K562 (cell line): ENCODE measurements at regions not wholly inside any gene's neighbourhood (a gene's known extent, or its start where the extent isn't known, plus 50 kb on each side); places are given as distances from the start of the nearest gene placed in this dataset.
A peak's percentile ranks its signal among the peaks of the same experiment; 100 is the strongest.

Source experiments
- CEBPG ChIP-seq, 3 experiments: fragments of 200-800 bp in 1 of 3; sonication (Bioruptor generic) in 1 of 3; sonication (generic) in 1 of 3; formaldehyde crosslinking in 1 of 3; IDR thresholded peaks in 2 of 3; conservative IDR thresholded peaks in 1 of 3; 2 replicates each; pipeline versions ENCODE4 v1.6.1 to v1.8.0; 2016 to 2022; ENCODE audit warnings: missing compliant biosample characterization in 2 of 3, missing genetic modification characterization in 2 of 3, mild to moderate bottlenecking in 1 of 3, missing genetic modification reagents in 1 of 3
- ETV6 ChIP-seq, 3 experiments: fragments of 150-350 bp in 1 of 3; sonication (generic) in 1 of 3; formaldehyde crosslinking in 1 of 3; IDR thresholded peaks; 2 replicates each; pipeline versions ENCODE4 v1.6.1 to v1.8.0; 2014 to 2022; ENCODE audit warnings: borderline replicate concordance in 2 of 3, low read depth in 2 of 3, antibody characterized with exemption in 1 of 3, low read length in 1 of 3, mild to moderate bottlenecking in 1 of 3, missing genetic modification reagents in 1 of 3
- HCFC1 ChIP-seq: IDR thresholded peaks from 2 replicates; pipeline ENCODE4 v1.6.1; 2012; ENCODE audit warnings: low read depth, low read length, improper control_type of control experiment
- KAT7 ChIP-seq: sonication (generic); formaldehyde crosslinking; IDR thresholded peaks from 2 replicates; pipeline ENCODE4 v1.8.0; 2022; ENCODE audit warnings: missing genetic modification reagents, mild to moderate bottlenecking, borderline replicate concordance
- KDM2B ChIP-seq: fragments of 250-450 bp; sonication (Bioruptor Pico); IDR thresholded peaks from 2 replicates; pipeline ENCODE4 v1.8.0; 2021; ENCODE audit warnings: mild to moderate bottlenecking, moderate library complexity
- KLF1 ChIP-seq: fragments of 450-650 bp; IDR thresholded peaks from 2 replicates; pipeline ENCODE4 v1.6.1; 2016; ENCODE audit warnings: missing genetic modification characterization, missing compliant biosample characterization
- LCOR ChIP-seq: sonication (generic); formaldehyde crosslinking; IDR thresholded peaks from 2 replicates; pipeline ENCODE4 v1.8.0; 2022; ENCODE audit warnings: mild to moderate bottlenecking, missing genetic modification reagents
- MYC ChIP-seq, 2 experiments: fragments of 250-450 bp in 1 of 2; sonication (Bioruptor Pico) in 1 of 2; IDR thresholded peaks; 2 replicates each; pipeline versions ENCODE4 v1.5.1 to v1.6.1; 2012 to 2021; ENCODE audit warnings: low read depth in 2 of 2, borderline replicate concordance in 1 of 2, improper control_type of control experiment in 1 of 2, low read length in 1 of 2, mild to moderate bottlenecking in 1 of 2, moderate library complexity in 1 of 2
- NFATC3 ChIP-seq: fragments of 450-650 bp; IDR thresholded peaks from 2 replicates; pipeline ENCODE4 v1.6.1; 2017; ENCODE audit warnings: mild to moderate bottlenecking
- ZNF274 ChIP-seq: IDR thresholded peaks from 2 replicates; pipeline ENCODE4 v1.6.1; 2011; ENCODE audit warnings: low read depth, mild to moderate bottlenecking, low read length, moderate library complexity, borderline replicate concordance
- ZNF561 ChIP-seq: fragments of 450-650 bp; formaldehyde crosslinking; conservative IDR thresholded peaks from 2 replicates; pipeline ENCODE4 v1.4.0; 2020; ENCODE audit warnings: mild to moderate bottlenecking, moderate library complexity
- TF ChIP-seq, protein P1 (sequence below): fragments of 250-450 bp; sonication (Bioruptor Pico); IDR thresholded peaks from 2 replicates; pipeline ENCODE4 v1.8.0; 2021; ENCODE audit warnings: borderline replicate concordance, mild to moderate bottlenecking, moderate library complexity; ENCODE audit not compliant: poor library complexity, severe bottlenecking
- TF ChIP-seq, protein P2 (sequence below): fragments of 450-650 bp; formaldehyde crosslinking; IDR thresholded peaks from 2 replicates; pipeline ENCODE4 v1.4.0; 2022; ENCODE audit warnings: mild to moderate bottlenecking, moderate library complexity
- TF ChIP-seq, protein P3 (sequence below): fragments of 450-650 bp; IDR thresholded peaks from 2 replicates; pipeline ENCODE4 v1.6.1; 2017; ENCODE audit warnings: antibody characterized with exemption, mild to moderate bottlenecking
- TF ChIP-seq, protein P4 (sequence below): fragments of 250-450 bp; sonication (Bioruptor Pico); IDR thresholded peaks from 2 replicates; pipeline ENCODE4 v1.4.0; 2020; ENCODE audit warnings: mild to moderate bottlenecking, moderate library complexity, borderline replicate concordance
- TF ChIP-seq, protein P5 (sequence below): fragments of 250-450 bp; sonication (Bioruptor Pico); IDR thresholded peaks from 2 replicates; pipeline ENCODE4 v1.8.0; 2021; ENCODE audit warnings: mild to moderate bottlenecking, moderate library complexity

DNA sequence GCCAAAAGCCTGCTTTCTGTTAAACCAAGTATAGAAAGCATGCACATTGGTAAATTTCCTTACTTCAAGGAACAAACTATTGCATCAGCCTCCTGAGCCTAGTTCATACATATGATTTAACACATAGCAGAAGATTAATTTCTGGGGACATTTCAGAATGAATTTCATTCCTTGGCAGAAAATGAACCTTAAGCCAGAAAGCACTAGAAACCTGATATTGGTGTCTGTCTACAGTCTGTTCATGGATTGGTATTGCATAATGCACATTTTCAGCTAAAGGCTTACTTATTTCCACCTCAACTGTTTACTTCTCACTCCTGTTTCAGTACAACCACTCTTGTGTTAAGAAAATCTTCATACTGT, 1471.8 kb upstream of the NUDT12 start (continued):
- TF ChIP-seq, protein P1, sequence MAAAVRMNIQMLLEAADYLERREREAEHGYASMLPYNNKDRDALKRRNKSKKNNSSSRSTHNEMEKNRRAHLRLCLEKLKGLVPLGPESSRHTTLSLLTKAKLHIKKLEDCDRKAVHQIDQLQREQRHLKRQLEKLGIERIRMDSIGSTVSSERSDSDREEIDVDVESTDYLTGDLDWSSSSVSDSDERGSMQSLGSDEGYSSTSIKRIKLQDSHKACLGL, result no peak
- no peak for TF ChIP-seq ETV6 (IDR thresholded peaks at IDR 0.05; ENCODE audit: borderline replicate concordance in 1 of 2, low read depth in 2 of 2, low read length in 1 of 2)
- TF ChIP-seq ETV6 (CRISPR knock-in tag; IDR thresholded peaks at IDR 0.05; ENCODE audit: borderline replicate concordance), result no peak
- no peak for TF ChIP-seq HCFC1
- TF ChIP-seq, protein P2, sequence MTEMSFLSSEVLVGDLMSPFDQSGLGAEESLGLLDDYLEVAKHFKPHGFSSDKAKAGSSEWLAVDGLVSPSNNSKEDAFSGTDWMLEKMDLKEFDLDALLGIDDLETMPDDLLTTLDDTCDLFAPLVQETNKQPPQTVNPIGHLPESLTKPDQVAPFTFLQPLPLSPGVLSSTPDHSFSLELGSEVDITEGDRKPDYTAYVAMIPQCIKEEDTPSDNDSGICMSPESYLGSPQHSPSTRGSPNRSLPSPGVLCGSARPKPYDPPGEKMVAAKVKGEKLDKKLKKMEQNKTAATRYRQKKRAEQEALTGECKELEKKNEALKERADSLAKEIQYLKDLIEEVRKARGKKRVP, result peak; percentile 79
- no peak for TF ChIP-seq KAT7 (CRISPR knock-in tag)
- no peak for TF ChIP-seq KDM2B (CRISPR knock-in tag)
- TF ChIP-seq CEBPG (CRISPR knock-in tag; IDR thresholded peaks at IDR 0.05), result peak; percentile 58; the same call in 1 of the 2 replicates
- peak; percentile 83 to 89 for TF ChIP-seq CEBPG (tag; conservative IDR thresholded peaks at IDR 0.05 in 1 of 2, IDR thresholded peaks at IDR 0.05 in 1 of 2)
- no peak for TF ChIP-seq ZNF274
- TF ChIP-seq MYC (IDR thresholded peaks at IDR 0.05; ENCODE audit: low read depth, low read length), result 0 out of 2 replicates have a peak, but pooled peaks have one; percentile 11
- TF ChIP-seq MYC (CRISPR knock-in tag; IDR thresholded peaks at IDR 0.05; ENCODE audit: borderline replicate concordance, low read depth), result no peak
- TF ChIP-seq NFATC3, result no peak
- TF ChIP-seq, protein P3, sequence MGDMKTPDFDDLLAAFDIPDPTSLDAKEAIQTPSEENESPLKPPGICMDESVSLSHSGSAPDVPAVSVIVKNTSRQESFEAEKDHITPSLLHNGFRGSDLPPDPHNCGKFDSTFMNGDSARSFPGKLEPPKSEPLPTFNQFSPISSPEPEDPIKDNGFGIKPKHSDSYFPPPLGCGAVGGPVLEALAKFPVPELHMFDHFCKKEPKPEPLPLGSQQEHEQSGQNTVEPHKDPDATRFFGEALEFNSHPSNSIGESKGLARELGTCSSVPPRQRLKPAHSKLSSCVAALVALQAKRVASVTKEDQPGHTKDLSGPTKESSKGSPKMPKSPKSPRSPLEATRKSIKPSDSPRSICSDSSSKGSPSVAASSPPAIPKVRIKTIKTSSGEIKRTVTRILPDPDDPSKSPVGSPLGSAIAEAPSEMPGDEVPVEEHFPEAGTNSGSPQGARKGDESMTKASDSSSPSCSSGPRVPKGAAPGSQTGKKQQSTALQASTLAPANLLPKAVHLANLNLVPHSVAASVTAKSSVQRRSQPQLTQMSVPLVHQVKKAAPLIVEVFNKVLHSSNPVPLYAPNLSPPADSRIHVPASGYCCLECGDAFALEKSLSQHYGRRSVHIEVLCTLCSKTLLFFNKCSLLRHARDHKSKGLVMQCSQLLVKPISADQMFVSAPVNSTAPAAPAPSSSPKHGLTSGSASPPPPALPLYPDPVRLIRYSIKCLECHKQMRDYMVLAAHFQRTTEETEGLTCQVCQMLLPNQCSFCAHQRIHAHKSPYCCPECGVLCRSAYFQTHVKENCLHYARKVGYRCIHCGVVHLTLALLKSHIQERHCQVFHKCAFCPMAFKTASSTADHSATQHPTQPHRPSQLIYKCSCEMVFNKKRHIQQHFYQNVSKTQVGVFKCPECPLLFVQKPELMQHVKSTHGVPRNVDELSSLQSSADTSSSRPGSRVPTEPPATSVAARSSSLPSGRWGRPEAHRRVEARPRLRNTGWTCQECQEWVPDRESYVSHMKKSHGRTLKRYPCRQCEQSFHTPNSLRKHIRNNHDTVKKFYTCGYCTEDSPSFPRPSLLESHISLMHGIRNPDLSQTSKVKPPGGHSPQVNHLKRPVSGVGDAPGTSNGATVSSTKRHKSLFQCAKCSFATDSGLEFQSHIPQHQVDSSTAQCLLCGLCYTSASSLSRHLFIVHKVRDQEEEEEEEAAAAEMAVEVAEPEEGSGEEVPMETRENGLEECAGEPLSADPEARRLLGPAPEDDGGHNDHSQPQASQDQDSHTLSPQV, result peak; percentile 23; the same call in 1 of the 2 replicates
- TF ChIP-seq, protein P4, sequence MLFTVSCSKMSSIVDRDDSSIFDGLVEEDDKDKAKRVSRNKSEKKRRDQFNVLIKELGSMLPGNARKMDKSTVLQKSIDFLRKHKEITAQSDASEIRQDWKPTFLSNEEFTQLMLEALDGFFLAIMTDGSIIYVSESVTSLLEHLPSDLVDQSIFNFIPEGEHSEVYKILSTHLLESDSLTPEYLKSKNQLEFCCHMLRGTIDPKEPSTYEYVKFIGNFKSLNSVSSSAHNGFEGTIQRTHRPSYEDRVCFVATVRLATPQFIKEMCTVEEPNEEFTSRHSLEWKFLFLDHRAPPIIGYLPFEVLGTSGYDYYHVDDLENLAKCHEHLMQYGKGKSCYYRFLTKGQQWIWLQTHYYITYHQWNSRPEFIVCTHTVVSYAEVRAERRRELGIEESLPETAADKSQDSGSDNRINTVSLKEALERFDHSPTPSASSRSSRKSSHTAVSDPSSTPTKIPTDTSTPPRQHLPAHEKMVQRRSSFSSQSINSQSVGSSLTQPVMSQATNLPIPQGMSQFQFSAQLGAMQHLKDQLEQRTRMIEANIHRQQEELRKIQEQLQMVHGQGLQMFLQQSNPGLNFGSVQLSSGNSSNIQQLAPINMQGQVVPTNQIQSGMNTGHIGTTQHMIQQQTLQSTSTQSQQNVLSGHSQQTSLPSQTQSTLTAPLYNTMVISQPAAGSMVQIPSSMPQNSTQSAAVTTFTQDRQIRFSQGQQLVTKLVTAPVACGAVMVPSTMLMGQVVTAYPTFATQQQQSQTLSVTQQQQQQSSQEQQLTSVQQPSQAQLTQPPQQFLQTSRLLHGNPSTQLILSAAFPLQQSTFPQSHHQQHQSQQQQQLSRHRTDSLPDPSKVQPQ, result no peak
- TF ChIP-seq LCOR (CRISPR knock-in tag), result no peak
- TF ChIP-seq ZNF561, result no peak
- TF ChIP-seq, protein P5, sequence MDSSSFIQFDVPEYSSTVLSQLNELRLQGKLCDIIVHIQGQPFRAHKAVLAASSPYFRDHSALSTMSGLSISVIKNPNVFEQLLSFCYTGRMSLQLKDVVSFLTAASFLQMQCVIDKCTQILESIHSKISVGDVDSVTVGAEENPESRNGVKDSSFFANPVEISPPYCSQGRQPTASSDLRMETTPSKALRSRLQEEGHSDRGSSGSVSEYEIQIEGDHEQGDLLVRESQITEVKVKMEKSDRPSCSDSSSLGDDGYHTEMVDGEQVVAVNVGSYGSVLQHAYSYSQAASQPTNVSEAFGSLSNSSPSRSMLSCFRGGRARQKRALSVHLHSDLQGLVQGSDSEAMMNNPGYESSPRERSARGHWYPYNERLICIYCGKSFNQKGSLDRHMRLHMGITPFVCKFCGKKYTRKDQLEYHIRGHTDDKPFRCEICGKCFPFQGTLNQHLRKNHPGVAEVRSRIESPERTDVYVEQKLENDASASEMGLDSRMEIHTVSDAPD (CRISPR knock-in tag), result no peak
- TF ChIP-seq KLF1 (tag), result no peak
